Stimulated activated CD4-positive, alpha-beta T cell treated with anti-CD3 and anti-CD28 coated beads, Interleukin-4, amount 100 ng/mL, for 4 hours (primary cell): ENCODE measurements at regions not wholly inside any gene's neighbourhood (a gene's known extent, or its start where the extent isn't known, plus 50 kb on each side); places are given as distances from the start of the nearest gene placed in this dataset.

Experiments
- DNase-seq, 2 experiments: peaks; one replicate each; pipeline ENCODE4 v3.0.0-alpha.2; 2020

- no peak for DNase-seq
Observed at GRCh38 chr7:41878309-41879295, 175.7 kb upstream of the INHBA start.

- no peak for DNase-seq
Observed at GRCh38 chr7:41877118-41877517, 174.2 kb upstream of the INHBA start.

GRCh38 chr7:41875513-41875912, 172.6 kb upstream of the INHBA start:
- DNase-seq = no peak

GRCh38 chr7:41874201-41874785, 171.4 kb upstream of the INHBA start:
- DNase-seq = no peak

GRCh38 chr7:41873741-41874140, 170.9 kb upstream of the INHBA start:
- DNase-seq = no peak

- DNase-seq = no peak
Observed at GRCh38 chr7:41872966-41873365, 170.1 kb upstream of the INHBA start.

- DNase-seq = no peak
Observed at GRCh38 chr7:41870461-41871138, 167.7 kb upstream of the INHBA start.

GRCh38 chr7:41869997-41870396, 167.1 kb upstream of the INHBA start:
- DNase-seq = no peak

- no peak for DNase-seq
Observed at GRCh38 chr7:41869596-41869995, 166.7 kb upstream of the INHBA start.

- DNase-seq = no peak
Observed at GRCh38 chr7:41869091-41869490, 166.2 kb upstream of the INHBA start.

GRCh38 chr7:41867639-41868280, 164.9 kb upstream of the INHBA start:
- DNase-seq = no peak

- no peak for DNase-seq
Observed at GRCh38 chr7:41862261-41862660, 159.4 kb upstream of the INHBA start.

- DNase-seq = no peak
Observed at GRCh38 chr7:41861642-41862041, 158.8 kb upstream of the INHBA start.

GRCh38 chr7:41858201-41858600, 155.3 kb upstream of the INHBA start:
- DNase-seq = no peak

GRCh38 chr7:41855798-41856197, 152.9 kb upstream of the INHBA start:
- no peak for DNase-seq

GRCh38 chr7:41847606-41848005, 144.7 kb upstream of the INHBA start:
- DNase-seq = no peak

GRCh38 chr7:41847151-41847550, 144.3 kb upstream of the INHBA start:
- no peak for DNase-seq

GRCh38 chr7:41842956-41843355, 140.1 kb upstream of the INHBA start:
- DNase-seq = no peak

- no peak for DNase-seq
Observed at GRCh38 chr7:41837916-41838315, 135.0 kb upstream of the INHBA start.

- DNase-seq = no peak
Observed at GRCh38 chr7:41835976-41836530, 133.2 kb upstream of the INHBA start.

- DNase-seq = no peak
Observed at GRCh38 chr7:41834805-41835694, 132.2 kb upstream of the INHBA start.

- no peak for DNase-seq
Observed at GRCh38 chr7:41832941-41833340, 130.1 kb upstream of the INHBA start.
